Heart left ventricle (tissue), 16 donors: ENCODE measurements at regions not wholly inside any gene's neighbourhood (a gene's known extent, or its start where the extent isn't known, plus 50 kb on each side); places are given as distances from the start of the nearest gene placed in this dataset.

Source experiments
- ATAC-seq, 4 donors: fragments of 200-7000 bp; cut with Tn5 transposase; one replicate each; pipeline ENCODE4 v1.9.1; 2020 to 2022; ENCODE audit warnings: moderate library complexity in 4 of 4, mild to moderate bottlenecking in 3 of 4, moderate number of reproducible peaks in 1 of 4
- DNase-seq, 5 donors: peaks; one replicate each; pipeline ENCODE4 v3.0.0-alpha.2; 2020
- H3K27ac ChIP-seq, 12 donors: fragments of 200-600 bp; sonication (generic) in 4 of 12; one replicate each; pipeline versions ENCODE4 v1.5.0 to v1.8.0; 2016 to 2022; ENCODE audit warnings: mild to moderate bottlenecking in 2 of 12
- H3K27me3 ChIP-seq, 9 donors: fragments of 200-600 bp; sonication (generic) in 2 of 9; one replicate each; pipeline versions ENCODE4 v1.5.1 to v1.8.0; 2016 to 2022; ENCODE audit warnings: mild to moderate bottlenecking in 3 of 9
- H3K36me3 ChIP-seq, 9 donors: fragments of 200-600 bp; sonication (generic) in 2 of 9; one replicate each; pipeline versions ENCODE4 v1.5.0 to v1.8.0; 2018 to 2022; ENCODE audit warnings: mild to moderate bottlenecking in 2 of 9
- H3K4me1 ChIP-seq, 12 donors: fragments of 200-600 bp; sonication (generic) in 4 of 12; one replicate each; pipeline versions ENCODE4 v1.5.0 to v1.8.0; 2016 to 2022; ENCODE audit warnings: mild to moderate bottlenecking in 3 of 12
- H3K4me3 ChIP-seq, 12 donors: fragments of 200-600 bp; sonication (generic) in 4 of 12; one replicate each; pipeline versions ENCODE4 v1.5.0 to v1.8.0; 2017 to 2022; ENCODE audit warnings: mild to moderate bottlenecking in 9 of 12, moderate library complexity in 4 of 12
- H3K9me3 ChIP-seq, 12 donors: fragments of 200-600 bp; sonication (generic) in 4 of 12; one replicate each; pipeline versions ENCODE4 v1.5.0 to v1.8.0; 2016 to 2022; ENCODE audit warnings: mild to moderate bottlenecking in 1 of 12
- POLR2A ChIP-seq, 2 donors: fragments of 450-650 bp; IDR thresholded peaks; one replicate each; pipeline ENCODE4 v1.6.1; 2017; ENCODE audit warnings: antibody characterized with exemption in 2 of 2, mild to moderate bottlenecking in 2 of 2, moderate library complexity in 2 of 2
- WGBS, 4 donors: extraction: QIAGEN DNeasy Blood & Tissue Kit in 2 of 4; methylation state at CpG; one replicate each; pipeline versions ENCODE4 v1.1.5 to v1.1.7; 2013 to 2018; 5-methylcytosine and 5-hydroxymethylcytosine counted together
- intact Hi-C, 10 donors: fragments of 100-400 bp; cut with DNase I; formaldehyde crosslinking; loops; one replicate each; pipeline versions ENCODE4 v1.11.1 to v1.14.2; 2022
- TF ChIP-seq, protein P1 (sequence below), 12 donors: fragments of 200-600 bp; sonication (generic) in 4 of 12; IDR thresholded peaks; one replicate each; pipeline versions ENCODE4 v1.5.0 to v1.8.0; 2018 to 2022; ENCODE audit warnings: antibody characterized with exemption in 12 of 12, mild to moderate bottlenecking in 5 of 12
- donor health status: ischemic (EF 13 %, LVEDD 7.1; RV severe dilation, severe dysfunction).
- donor health status: healthy with polysubstance abuse.
- donor health status: DM: no; HTN: yes; CAD: no.
- donor health status: DM: no; HTN: no; CAD: no.
- donor health status: ischemic (EF 25% LVEDD 6.9; RV normal size, moderate dysfunction).
- donor health status: ischemic (EF 25% LVEDD 5.7; RV mildly dilated, moderate dysfunction).
- donor health status: healthy.
- donor health status: DM: yes; HTN: yes; CAD: no.
- donor health status: ischemic (EF 35%, LVEDD 5.7; RV mildly dilated, moderate dysfunction).
- donor health status: nonischemic (EF 11% LVEDD 7.7; RV severe dilation, severe dysfunction).
- donor health status: DM: yes; HTN: yes; CAD: no.
- donor health status: PGD.
- donor health status: ischemic (EF 29% LVEDD 5.4; RV normal size, mild dysfunction).
- donor health status: nonischemic (EF 23%, LVEDD 6.1; RV moderate dilation, normal function).

DNA sequence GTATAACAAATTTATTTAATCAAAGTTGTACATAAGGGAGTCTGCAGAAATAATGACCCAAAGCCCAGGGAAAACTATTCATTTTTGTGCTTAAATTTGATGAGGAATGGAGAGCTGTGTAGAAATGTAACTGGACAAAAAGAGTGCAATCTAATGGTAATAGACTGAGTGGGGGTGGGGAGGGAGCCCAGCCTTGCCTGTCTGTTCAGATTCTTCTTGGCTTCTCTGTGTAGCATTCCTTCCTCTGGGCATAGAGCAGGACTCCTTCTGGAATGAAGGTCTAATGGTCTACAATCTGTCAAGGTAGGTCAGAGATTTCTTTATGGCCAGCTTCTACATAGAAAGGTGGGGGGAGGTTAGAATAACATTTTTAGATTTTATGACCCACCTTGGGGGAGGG is 126.1 kb downstream of the SYT10 start:
- Histone ChIP-seq H3K27ac (no peak overlapping the region), H3K9me3 (no peaks in the 10 kb centered on the region), H3K27me3 (no peaks in the 10 kb centered on the region), H3K4me3 (no peak overlapping the region), H3K36me3 (no peaks in the 10 kb centered on the region), H3K4me1 (no peaks in the 10 kb centered on the region)
- intact Hi-C loops = no loop called here
- TF ChIP-seq, protein P1, sequence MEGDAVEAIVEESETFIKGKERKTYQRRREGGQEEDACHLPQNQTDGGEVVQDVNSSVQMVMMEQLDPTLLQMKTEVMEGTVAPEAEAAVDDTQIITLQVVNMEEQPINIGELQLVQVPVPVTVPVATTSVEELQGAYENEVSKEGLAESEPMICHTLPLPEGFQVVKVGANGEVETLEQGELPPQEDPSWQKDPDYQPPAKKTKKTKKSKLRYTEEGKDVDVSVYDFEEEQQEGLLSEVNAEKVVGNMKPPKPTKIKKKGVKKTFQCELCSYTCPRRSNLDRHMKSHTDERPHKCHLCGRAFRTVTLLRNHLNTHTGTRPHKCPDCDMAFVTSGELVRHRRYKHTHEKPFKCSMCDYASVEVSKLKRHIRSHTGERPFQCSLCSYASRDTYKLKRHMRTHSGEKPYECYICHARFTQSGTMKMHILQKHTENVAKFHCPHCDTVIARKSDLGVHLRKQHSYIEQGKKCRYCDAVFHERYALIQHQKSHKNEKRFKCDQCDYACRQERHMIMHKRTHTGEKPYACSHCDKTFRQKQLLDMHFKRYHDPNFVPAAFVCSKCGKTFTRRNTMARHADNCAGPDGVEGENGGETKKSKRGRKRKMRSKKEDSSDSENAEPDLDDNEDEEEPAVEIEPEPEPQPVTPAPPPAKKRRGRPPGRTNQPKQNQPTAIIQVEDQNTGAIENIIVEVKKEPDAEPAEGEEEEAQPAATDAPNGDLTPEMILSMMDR (IDR thresholded peaks at IDR 0.05) = no peak
- TF ChIP-seq POLR2A (IDR thresholded peaks at IDR 0.05) = no peak
- no peak for ATAC-seq
- DNase-seq = no peak

DNA sequence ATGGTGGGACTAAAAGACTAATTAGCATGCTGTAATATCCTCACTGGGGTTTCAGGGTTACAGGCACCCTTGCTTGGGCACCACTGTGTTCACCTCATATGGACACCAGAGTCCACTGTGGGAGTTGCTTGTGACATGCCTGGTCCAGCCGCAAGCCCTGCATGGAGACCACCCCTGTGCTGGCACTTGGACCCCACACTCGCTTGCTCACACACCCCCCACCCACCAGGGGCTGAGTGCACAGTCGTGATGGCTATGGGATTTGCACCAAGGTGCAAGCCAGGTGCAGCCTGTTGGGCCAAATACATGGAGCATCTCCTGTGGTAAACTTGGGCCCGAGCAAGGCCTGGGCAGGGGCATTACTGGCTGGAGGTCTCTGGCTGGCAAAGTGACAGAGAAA is 129.1 kb downstream of the SYT10 start:
- no peak for ATAC-seq
- H3K4me3 ChIP-seq = no peak overlapping the region
- H3K9me3 ChIP-seq = peaks cover 0 to 5% (median 0%) of the 10 kb centered on the region in 12 donors
- no peak for DNase-seq
- no peaks in the 10 kb centered on the region for H3K4me1 ChIP-seq
- H3K27ac ChIP-seq = no peak overlapping the region
- no peaks in the 10 kb centered on the region for H3K27me3 ChIP-seq
- intact Hi-C loops = no loop called here
- TF ChIP-seq, protein P1 (IDR thresholded peaks at IDR 0.05) = no peak
- TF ChIP-seq POLR2A (IDR thresholded peaks at IDR 0.05) = no peak
- WGBS, 4 donors = 66 to 86% (median 76%) methylated on average over 3 to 4 of the region's 4 CpGs
- no peaks in the 10 kb centered on the region for H3K36me3 ChIP-seq

DNA sequence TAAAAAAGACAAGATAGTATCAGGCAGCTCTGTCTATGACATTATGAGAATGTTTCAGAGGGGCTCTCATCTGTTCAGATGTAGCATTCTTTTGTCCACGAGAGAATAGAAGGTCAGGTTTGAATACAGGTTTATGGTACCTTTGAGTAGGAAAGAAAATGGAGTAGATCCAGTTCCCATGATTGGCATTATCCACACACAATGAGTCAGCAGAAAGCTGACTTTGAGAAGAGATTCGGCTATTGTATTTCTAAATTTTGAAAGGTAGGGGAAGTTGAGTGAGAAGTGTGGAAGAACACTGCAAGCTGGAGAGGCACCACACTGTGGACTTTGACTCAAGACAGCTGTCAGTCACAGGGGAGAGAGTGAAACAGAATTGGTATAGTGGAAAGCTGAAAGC is 135.4 kb downstream of the SYT10 start:
- intact Hi-C loops = no loop called here
- ATAC-seq (no peak), DNase-seq (no peak)
- Histone ChIP-seq H3K4me1 (no peaks in the 10 kb centered on the region), H3K27ac (no peak overlapping the region), H3K36me3 (no peaks in the 10 kb centered on the region), H3K27me3 (no peaks in the 10 kb centered on the region), H3K9me3 (peaks cover 0 to 14% (median 0%) of the 10 kb centered on the region in 12 donors), H3K4me3 (no peak overlapping the region)
- no peak for TF ChIP-seq POLR2A (IDR thresholded peaks at IDR 0.05)
- TF ChIP-seq, protein P1 (IDR thresholded peaks at IDR 0.05) = no peak
- WGBS, 4 donors = 71 to 76% (median 72%) methylated on average over 2 of the region's 2 CpGs

DNA sequence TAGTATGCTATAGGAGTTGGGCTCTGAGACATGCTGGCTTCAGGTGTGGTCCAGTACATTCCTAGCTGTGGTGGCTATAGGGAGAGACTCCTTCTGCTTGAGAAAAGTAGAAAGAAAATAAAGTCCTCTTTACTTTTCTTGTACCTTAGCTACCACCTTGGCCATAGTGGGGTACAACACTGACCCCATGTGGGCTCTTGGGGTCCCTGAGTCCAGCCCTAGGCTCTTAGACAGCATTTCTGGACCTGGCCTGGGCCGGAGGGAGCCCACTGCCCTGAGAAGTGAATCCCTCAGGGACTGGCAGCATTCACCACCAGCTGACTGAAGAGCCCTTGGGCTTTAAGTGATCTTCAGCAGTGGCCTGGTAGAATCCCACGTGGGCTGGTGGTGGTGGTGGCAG is 143.1 kb downstream of the SYT10 start:
- DNase-seq (no peak), ATAC-seq (no peak)
- Histone ChIP-seq H3K9me3 (peaks cover 0 to 39% (median 2%) of the 10 kb centered on the region in 12 donors), H3K27me3 (no peaks in the 10 kb centered on the region), H3K27ac (no peak overlapping the region), H3K36me3 (no peaks in the 10 kb centered on the region), H3K4me1 (no peaks in the 10 kb centered on the region), H3K4me3 (no peak overlapping the region)
- intact Hi-C loops = no loop called here
- TF ChIP-seq POLR2A (IDR thresholded peaks at IDR 0.05) = no peak
- TF ChIP-seq, protein P1 (IDR thresholded peaks at IDR 0.05) = no peak
- 33 to 43% (median 37%) methylated on average over 2 of the region's 2 CpGs for WGBS, 4 donors
